ENCODE measurements at regions not wholly inside any gene's neighbourhood (a gene's known extent, or its start where the extent isn't known, plus 50 kb on each side); places are given as distances from the start of the nearest gene placed in this dataset.

- no peak for DNase-seq (ENCODE audit: low read depth in 2 of 2)
Observed at GRCh38 chr2:236317938-236318396, 53.8 kb upstream of the ASB18 start.

GRCh38 chr2:236318401-236318800 lies 54.2 kb upstream of the ASB18 start:
- H2AFZ ChIP-seq (ENCODE audit: low read length) = no peak overlapping the region
- no peak for TF ChIP-seq CTCF (conservative IDR thresholded peaks at IDR 0.05 in 1 of 2, IDR thresholded peaks at IDR 0.05 in 1 of 2; ENCODE audit: low read depth in 1 of 2, low read length in 2 of 2)
- H4K20me1 ChIP-seq (ENCODE audit: control insufficient read depth, extremely low read depth, insufficient read depth, low read length) = no peaks in the 10 kb centered on the region
- no peak for DNase-seq (ENCODE audit: low read depth in 2 of 2)
- H3K36me3 ChIP-seq (ENCODE audit: control insufficient read depth, insufficient read depth, low read length) = no peaks in the 10 kb centered on the region
- no peak overlapping the region for H3K9ac ChIP-seq (ENCODE audit: insufficient read depth, low read length)
- H3K27ac ChIP-seq (ENCODE audit: insufficient read depth, low read length) = no peak overlapping the region
- H3K27me3 ChIP-seq (ENCODE audit: control insufficient read depth, insufficient read depth, low read length) = no peaks in the 10 kb centered on the region
- H3K9me3 ChIP-seq (ENCODE audit: control insufficient read depth, insufficient read depth, low read depth, low read length) = no peaks in the 10 kb centered on the region
- no peak overlapping the region for H3K4me3 ChIP-seq (replicated peaks in 1 of 4; ENCODE audit: control extremely low read depth in 1 of 4, insufficient read depth in 1 of 4, low read depth in 3 of 4, low read length in 4 of 4)
- H3K4me2 ChIP-seq (ENCODE audit: extremely low read depth, insufficient read depth, low read length) = no peak overlapping the region
- H3K79me2 ChIP-seq (ENCODE audit: control insufficient read depth, insufficient read depth, low read length) = no peaks in the 10 kb centered on the region
- no peaks in the 10 kb centered on the region for H3K4me1 ChIP-seq (ENCODE audit: control insufficient read depth, extremely low read depth, insufficient read depth, low read length)

More at GRCh38 chr2:236317938-236318396, 53.8 kb upstream of the ASB18 start:
- Histone ChIP-seq H3K9me3 (ENCODE audit: control insufficient read depth, insufficient read depth, low read depth, low read length) (no peaks in the 10 kb centered on the region), H3K4me2 (ENCODE audit: extremely low read depth, insufficient read depth, low read length) (no peak overlapping the region), H3K9ac (ENCODE audit: insufficient read depth, low read length) (no peak overlapping the region), H4K20me1 (ENCODE audit: control insufficient read depth, extremely low read depth, insufficient read depth, low read length) (no peaks in the 10 kb centered on the region), H3K27ac (ENCODE audit: insufficient read depth, low read length) (no peak overlapping the region), H2AFZ (ENCODE audit: low read length) (no peak overlapping the region), H3K36me3 (ENCODE audit: control insufficient read depth, insufficient read depth, low read length) (no peaks in the 10 kb centered on the region), H3K4me3 (replicated peaks in 1 of 4; ENCODE audit: control extremely low read depth in 1 of 4, insufficient read depth in 1 of 4, low read depth in 3 of 4, low read length in 4 of 4) (no peak overlapping the region), H3K4me1 (ENCODE audit: control insufficient read depth, extremely low read depth, insufficient read depth, low read length) (no peaks in the 10 kb centered on the region), H3K79me2 (ENCODE audit: control insufficient read depth, insufficient read depth, low read length) (no peaks in the 10 kb centered on the region), H3K27me3 (ENCODE audit: control insufficient read depth, insufficient read depth, low read length) (no peaks in the 10 kb centered on the region)
- TF ChIP-seq CTCF (conservative IDR thresholded peaks at IDR 0.05 in 1 of 2, IDR thresholded peaks at IDR 0.05 in 1 of 2; ENCODE audit: low read depth in 1 of 2, low read length in 2 of 2) = no peak

GRCh38 chr2:236319036-236319435 lies 54.8 kb upstream of the ASB18 start:
- Histone ChIP-seq H3K9ac (ENCODE audit: insufficient read depth, low read length) (no peak overlapping the region), H3K79me2 (ENCODE audit: control insufficient read depth, insufficient read depth, low read length) (no peaks in the 10 kb centered on the region), H4K20me1 (ENCODE audit: control insufficient read depth, extremely low read depth, insufficient read depth, low read length) (no peaks in the 10 kb centered on the region), H3K27ac (ENCODE audit: insufficient read depth, low read length) (no peak overlapping the region), H3K36me3 (ENCODE audit: control insufficient read depth, insufficient read depth, low read length) (no peaks in the 10 kb centered on the region), H3K4me3 (replicated peaks in 1 of 4; ENCODE audit: control extremely low read depth in 1 of 4, insufficient read depth in 1 of 4, low read depth in 3 of 4, low read length in 4 of 4) (no peak overlapping the region), H3K4me2 (ENCODE audit: extremely low read depth, insufficient read depth, low read length) (no peak overlapping the region), H3K4me1 (ENCODE audit: control insufficient read depth, extremely low read depth, insufficient read depth, low read length) (no peaks in the 10 kb centered on the region), H3K9me3 (ENCODE audit: control insufficient read depth, insufficient read depth, low read depth, low read length) (no peaks in the 10 kb centered on the region), H3K27me3 (ENCODE audit: control insufficient read depth, insufficient read depth, low read length) (no peaks in the 10 kb centered on the region), H2AFZ (ENCODE audit: low read length) (no peak overlapping the region)
- DNase-seq (ENCODE audit: low read depth in 2 of 2) = no peak
- no peak for TF ChIP-seq EZH2 (IDR thresholded peaks at IDR 0.05; ENCODE audit: low read length, missing control alignments)
- no peak for TF ChIP-seq CTCF (conservative IDR thresholded peaks at IDR 0.05 in 1 of 2, IDR thresholded peaks at IDR 0.05 in 1 of 2; ENCODE audit: low read depth in 1 of 2, low read length in 2 of 2)

All from fibroblast of lung (primary cell).